AG20443 (cell line): ENCODE measurements at regions not wholly inside any gene's neighbourhood (a gene's known extent, or its start where the extent isn't known, plus 50 kb on each side); places are given as distances from the start of the nearest gene placed in this dataset.
"Not testable (repeated sequence)": the region's sequence is repeated elsewhere in the genome, so short reads cannot be mapped to it uniquely, and the experiment has no call there.

Experiments
- DNase-seq: peaks from one replicate; pipeline ENCODE4 v3.0.0; 2012; ENCODE audit warnings: low spot score, mixed read lengths

GRCh38 chr10:84854439-84854838 lies 526.0 kb downstream of the CCSER2 start:
- DNase-seq: no peak

DNA sequence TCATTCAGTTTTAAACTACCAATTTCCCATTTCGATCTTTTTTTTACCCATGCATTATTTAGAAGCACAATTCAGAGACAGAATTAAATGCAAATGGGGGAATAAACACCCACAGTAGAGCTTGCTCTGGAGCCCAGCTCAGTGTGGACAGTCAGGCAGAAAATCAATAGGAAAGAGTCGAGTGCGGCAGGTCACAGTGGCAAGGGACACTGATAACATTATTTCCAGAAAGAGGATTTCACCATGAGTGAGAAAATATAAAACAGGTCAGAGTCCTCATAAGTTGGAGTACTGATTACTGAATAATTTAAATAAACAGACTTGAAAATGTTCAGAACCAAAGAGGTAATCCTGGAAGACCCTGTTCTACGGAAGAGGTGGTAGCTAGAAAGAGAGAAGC lies 532.5 kb downstream of the CCSER2 start:
- DNase-seq: no peak

- DNase-seq: no peak
Observed at GRCh38 chr10:84862551-84862950, 534.2 kb downstream of the CCSER2 start.

DNA sequence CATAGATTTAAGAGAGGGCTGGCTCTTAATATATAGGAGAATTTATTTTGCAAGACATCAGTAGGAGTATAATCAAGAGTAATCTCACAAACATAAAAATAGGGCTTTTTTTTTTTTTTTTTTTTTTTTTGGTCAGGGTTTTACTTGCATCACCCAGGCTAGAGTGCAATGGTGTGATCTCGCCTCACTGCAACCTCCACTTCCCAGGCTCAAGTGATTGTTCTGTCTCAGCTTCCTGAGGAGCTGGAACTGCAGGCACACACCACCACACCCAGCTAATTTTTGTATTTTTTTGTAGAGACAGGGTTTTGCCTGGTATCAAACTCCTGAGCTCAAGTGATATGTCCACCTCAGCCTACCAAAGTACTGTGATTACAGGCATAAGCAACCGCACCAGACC lies 535.3 kb downstream of the CCSER2 start:
- no peak for DNase-seq

GRCh38 chr10:84876116-84876999 lies 548.0 kb downstream of the CCSER2 start:
- no peak for DNase-seq

DNA sequence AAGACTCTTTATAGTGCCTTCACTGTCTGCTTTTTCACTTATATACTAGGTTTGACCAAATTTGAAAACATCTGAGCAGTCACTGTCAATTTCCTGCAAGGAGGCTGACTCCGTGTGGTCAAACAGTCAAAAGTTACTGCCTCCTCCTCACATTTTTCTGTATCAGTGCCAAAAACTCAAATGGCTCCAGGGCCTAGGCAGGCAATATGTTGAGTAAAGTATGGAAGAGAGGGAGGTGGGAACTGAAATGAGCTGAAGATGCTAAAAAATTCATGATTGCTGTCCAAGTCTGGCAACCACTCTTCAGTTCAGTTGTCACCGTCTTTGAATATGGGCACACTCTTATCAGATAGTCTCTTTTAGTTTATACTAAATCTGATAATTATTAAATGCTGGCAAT lies 551.6 kb downstream of the CCSER2 start:
- no peak for DNase-seq

GRCh38 chr10:84881696-84882095 lies 553.3 kb downstream of the CCSER2 start:
- DNase-seq: not testable (repeated sequence)

- DNase-seq: no peak
Observed at GRCh38 chr10:84890706-84891105, 562.3 kb downstream of the CCSER2 start.

DNA sequence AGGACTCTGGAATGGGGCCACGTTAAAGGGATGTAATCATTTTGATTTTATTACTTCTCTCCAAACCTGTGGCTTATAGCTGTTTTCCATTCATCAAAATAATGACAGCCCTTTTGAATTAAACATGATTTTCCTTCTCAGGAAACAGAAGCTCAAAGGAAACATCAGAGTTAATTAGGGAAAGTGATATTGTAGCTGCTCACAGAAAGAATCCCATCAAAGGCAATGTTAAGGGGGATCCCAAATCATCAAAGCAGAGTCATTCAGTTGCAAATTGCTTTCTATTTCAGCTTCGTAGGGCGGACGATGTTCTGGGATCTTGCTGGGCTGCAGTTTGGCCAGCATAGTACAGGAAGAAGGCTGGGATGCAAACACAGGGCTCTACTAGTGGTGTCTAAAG lies 563.2 kb downstream of the CCSER2 start:
- DNase-seq: no peak

GRCh38 chr10:84895541-84895940 lies 567.2 kb downstream of the CCSER2 start:
- no peak for DNase-seq

- no peak for DNase-seq
Observed at GRCh38 chr10:84896909-84897308, 568.5 kb downstream of the CCSER2 start.

GRCh38 chr10:84899268-84899667 lies 570.9 kb downstream of the CCSER2 start:
- DNase-seq: no peak

DNA sequence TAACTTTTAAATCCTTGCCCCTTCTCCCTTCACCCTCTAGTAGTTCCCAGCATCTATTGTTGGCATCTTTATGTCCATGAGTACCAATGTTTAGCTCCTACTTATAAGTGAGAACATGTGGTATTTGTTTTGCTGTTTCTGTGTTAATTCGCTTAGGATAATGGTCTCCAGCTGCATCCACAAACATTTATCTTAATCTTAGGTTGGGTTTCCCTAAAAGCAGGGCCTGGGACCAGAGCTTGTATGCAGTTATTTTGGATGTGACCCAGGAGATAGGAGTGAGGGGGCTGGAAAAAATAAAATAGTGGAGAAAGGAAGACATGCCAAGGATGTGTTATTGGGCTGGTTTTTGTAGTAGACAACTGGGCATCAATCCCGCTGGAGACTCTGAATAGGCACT lies 571.8 kb downstream of the CCSER2 start:
- DNase-seq: no peak

DNA sequence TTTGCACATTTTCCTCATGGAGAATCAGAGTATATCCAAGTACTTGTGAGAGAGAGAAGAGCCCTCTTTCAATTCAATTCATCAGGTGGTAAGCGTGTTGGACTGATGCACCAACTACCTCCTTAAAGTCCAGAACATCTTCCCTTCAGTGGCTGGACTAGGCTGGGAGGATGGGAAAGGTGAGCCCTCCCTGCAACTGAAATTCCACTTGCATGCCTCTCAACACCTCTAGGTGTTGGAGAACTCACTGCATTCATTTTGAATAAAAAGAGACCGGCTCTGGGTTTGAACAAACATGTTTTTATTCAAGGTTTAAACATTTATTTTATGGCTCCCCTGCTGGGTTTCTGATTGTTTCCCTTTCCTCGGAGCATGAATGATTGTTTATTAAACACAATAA lies 573.5 kb downstream of the CCSER2 start:
- DNase-seq: no peak

DNA sequence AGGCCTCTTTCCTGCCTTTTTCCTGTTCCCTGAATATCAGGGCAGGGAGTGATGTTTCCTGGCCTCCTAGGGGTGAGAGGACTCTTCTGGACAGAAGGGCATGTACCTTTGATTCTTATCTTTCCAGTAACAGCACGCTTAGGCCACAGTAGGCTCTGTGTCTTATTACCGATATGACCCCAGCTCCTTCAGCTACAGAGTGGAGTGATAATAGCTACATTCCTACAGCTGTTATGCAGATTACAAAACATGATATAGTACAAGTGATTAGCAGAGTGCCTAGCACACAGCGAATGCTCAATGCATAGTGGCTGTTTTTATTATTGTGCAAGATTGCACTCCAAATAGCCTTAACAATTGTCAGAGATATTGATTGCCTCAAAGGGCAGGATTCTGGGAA lies 574.2 kb downstream of the CCSER2 start:
- DNase-seq: no peak

DNA sequence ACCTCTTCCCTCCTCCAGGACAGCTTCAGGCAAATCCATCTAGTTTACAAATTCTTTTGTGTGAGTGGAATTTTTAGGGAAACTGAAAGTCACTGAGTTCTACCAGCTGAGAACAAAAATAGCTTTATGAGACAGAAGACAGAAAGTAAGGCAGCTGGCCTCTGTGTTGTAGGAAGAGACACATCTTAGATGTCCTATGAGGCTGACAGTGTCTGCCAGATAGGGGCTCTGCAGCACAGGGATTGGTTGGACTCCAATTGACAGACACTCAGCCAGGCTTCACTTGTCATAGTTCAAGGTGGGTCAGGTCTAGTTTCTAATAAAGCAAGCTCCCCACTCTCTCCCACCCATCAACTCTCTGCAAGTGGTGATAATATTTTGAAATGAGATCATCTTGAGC lies 574.9 kb downstream of the CCSER2 start:
- no peak for DNase-seq

- DNase-seq: no peak
Observed at GRCh38 chr10:84907461-84908009, 579.1 kb downstream of the CCSER2 start.

GRCh38 chr10:84908491-84908890 lies 580.1 kb downstream of the CCSER2 start:
- no peak for DNase-seq

GRCh38 chr10:84921701-84922100 lies 593.3 kb downstream of the CCSER2 start:
- no peak for DNase-seq

DNA sequence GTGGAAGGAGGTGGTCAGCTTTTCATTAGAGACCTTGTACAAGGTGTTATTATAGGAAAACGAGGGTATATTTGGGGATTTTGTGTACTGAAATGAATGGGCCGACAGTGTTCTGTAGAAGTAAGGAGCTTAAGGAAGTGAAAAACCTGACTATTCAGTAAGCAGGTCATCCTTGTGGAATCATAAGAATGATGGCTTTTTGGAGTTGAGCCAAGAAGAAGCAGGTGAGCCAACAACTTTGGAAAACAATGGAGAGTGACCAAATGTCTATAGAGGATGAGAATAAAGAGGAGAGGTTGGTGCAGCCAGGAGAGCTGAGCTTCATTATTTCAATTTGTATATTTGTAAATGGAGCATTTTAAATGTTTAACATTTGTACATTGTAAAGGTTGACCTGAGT lies 595.7 kb downstream of the CCSER2 start:
- DNase-seq: no peak

DNA sequence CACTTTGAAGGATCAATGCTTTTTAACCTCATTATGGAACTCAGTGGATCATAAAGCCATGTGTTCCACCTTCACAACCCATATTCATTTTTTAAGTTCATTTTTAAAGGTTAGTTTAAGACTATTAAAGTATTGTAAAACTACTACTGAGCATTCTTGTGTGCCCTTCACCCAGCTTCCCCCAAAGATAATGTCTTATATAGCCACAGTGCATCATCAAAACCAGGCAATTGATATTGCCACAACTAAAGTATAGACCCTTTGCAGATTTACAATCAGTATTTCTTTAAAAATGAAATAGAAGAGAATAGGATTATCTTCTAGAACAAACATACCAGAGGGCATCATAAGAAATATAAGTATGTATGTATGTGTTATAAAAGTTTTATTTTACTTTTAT lies 597.1 kb downstream of the CCSER2 start:
- no peak for DNase-seq

- DNase-seq: no peak
Observed at GRCh38 chr10:84933402-84933801, 605.0 kb downstream of the CCSER2 start.

DNA sequence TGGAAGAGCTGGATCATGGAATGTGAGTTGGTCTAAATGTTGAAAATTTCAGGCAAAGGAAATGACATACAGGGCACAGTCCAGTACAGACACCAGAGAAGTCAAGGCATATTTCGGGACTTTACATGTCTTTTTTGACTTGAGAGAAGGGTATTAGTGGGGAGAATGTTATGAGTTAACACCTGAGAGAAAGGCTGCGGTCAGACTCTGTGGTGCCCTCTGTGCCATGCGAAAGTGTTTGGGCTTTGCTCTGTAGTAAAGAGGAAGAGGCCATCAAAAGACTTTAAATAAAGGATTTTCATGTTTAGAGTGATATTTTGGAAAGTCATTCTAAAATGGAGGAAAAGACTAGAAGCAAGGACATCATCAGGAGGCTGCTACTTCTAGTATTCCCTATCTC lies 607.4 kb downstream of the CCSER2 start:
- DNase-seq: no peak
